ENCODE measurements at regions not wholly inside any gene's neighbourhood (a gene's known extent, or its start where the extent isn't known, plus 50 kb on each side); places are given as distances from the start of the nearest gene placed in this dataset.

DNA sequence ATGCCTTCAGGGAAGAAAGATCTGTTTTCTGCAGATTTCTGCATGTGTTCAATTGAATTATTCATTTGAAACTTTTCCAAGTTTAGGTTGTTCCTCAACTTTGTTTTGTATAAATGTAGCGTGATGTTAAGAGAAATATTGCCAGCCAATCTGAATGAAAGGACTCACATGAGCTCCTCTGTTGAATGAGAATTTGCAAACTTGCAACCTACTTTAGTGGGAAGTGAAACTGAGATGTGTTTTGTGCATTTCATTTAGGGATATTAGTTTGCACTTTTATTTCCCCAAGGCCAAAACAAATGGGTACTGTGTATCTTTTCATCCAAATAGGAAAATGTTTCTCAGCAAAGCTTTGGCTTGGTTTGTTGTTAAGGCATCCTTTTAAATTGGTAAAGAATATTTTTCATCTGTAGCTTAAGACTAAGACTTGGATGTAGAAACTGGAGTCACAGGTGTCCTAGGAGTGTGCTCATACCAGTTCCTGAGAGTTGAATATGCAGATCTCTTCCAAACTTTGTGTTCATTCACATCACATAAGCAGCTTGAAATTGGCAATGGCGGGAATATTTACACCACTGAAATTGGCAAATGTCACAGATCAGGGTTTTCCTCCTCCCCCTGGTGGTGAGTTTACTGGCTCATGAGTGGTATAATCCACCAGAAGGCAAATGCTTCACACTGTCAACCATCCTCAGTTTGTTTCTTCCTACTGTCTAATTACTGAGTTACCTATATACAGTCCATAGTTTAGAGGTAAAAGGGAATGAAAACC, 193.6 kb upstream of the BANK1 start:
- TF ChIP-seq, protein P1, sequence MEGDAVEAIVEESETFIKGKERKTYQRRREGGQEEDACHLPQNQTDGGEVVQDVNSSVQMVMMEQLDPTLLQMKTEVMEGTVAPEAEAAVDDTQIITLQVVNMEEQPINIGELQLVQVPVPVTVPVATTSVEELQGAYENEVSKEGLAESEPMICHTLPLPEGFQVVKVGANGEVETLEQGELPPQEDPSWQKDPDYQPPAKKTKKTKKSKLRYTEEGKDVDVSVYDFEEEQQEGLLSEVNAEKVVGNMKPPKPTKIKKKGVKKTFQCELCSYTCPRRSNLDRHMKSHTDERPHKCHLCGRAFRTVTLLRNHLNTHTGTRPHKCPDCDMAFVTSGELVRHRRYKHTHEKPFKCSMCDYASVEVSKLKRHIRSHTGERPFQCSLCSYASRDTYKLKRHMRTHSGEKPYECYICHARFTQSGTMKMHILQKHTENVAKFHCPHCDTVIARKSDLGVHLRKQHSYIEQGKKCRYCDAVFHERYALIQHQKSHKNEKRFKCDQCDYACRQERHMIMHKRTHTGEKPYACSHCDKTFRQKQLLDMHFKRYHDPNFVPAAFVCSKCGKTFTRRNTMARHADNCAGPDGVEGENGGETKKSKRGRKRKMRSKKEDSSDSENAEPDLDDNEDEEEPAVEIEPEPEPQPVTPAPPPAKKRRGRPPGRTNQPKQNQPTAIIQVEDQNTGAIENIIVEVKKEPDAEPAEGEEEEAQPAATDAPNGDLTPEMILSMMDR (IDR thresholded peaks at IDR 0.05; ENCODE audit: insufficient read depth, low read length, poor library complexity, severe bottlenecking): no peak
- TF ChIP-seq EZH2phosphoT487 (conservative IDR thresholded peaks at IDR 0.05; ENCODE audit: low read length): no peak
